ENCODE measurements at regions not wholly inside any gene's neighbourhood (a gene's known extent, or its start where the extent isn't known, plus 50 kb on each side); places are given as distances from the start of the nearest gene placed in this dataset.
"Not testable (repeated sequence)": the region's sequence is repeated elsewhere in the genome, so short reads cannot be mapped to it uniquely, and the experiment has no call there.

GRCh38 chr1:115505148-115505571 lies 136.6 kb upstream of the VANGL1 start:
- no peaks in the 10 kb centered on the region for H3K36me3 Mint-ChIP-seq (ENCODE audit: low read depth)
- H3K4me1 Mint-ChIP-seq, result no peaks in the 10 kb centered on the region
- H3K9me3 Mint-ChIP-seq, result no peaks in the 10 kb centered on the region
- H3K4me3 Mint-ChIP-seq, result no peak overlapping the region
- ChIA-PET POLR2A (no interaction called here), CTCF (interaction anchor here (0.7 kb wide), 1 partner anchor 62 kb away, joined by 3 read pairs; no protein-coding TSS in a partner anchor)
- intact Hi-C loops (cut with micrococcal nuclease), result no loop called here
- peaks cover 6% of the 10 kb centered on the region for H3K27me3 Mint-ChIP-seq
- no peak overlapping the region for H3K27ac Mint-ChIP-seq
- TF ChIP-seq CTCF (IDR thresholded peaks at IDR 0.05), result no peak
- no peak for DNase-seq
- ATAC-seq (ENCODE audit: low read depth), result no peak

- H3K36me3 Mint-ChIP-seq (ENCODE audit: low read depth); H3K9me3 Mint-ChIP-seq; ATAC-seq (ENCODE audit: low read depth); DNase-seq; POLR2A ChIA-PET; intact Hi-C loops (cut with micrococcal nuclease); H3K27ac Mint-ChIP-seq; CTCF ChIA-PET; H3K4me1 Mint-ChIP-seq; H3K27me3 Mint-ChIP-seq; H3K4me3 Mint-ChIP-seq: not testable (repeated sequence)
These were observed 139.6 kb upstream of the VANGL1 start for GRCh38 chr1:115502183-115502582.

- intact Hi-C loops (cut with micrococcal nuclease), result no loop called here
- Mint-ChIP-seq H3K27ac (no peak overlapping the region), H3K4me3 (no peak overlapping the region), H3K4me1 (no peaks in the 10 kb centered on the region), H3K27me3 (no peaks in the 10 kb centered on the region), H3K36me3 (ENCODE audit: low read depth) (no peaks in the 10 kb centered on the region), H3K9me3 (no peaks in the 10 kb centered on the region)
- ATAC-seq (ENCODE audit: low read depth), result no peak
- DNase-seq, result no peak
- CTCF ChIA-PET, result no interaction called here
- POLR2A ChIA-PET, result no interaction called here
- TF ChIP-seq CTCF (IDR thresholded peaks at IDR 0.05), result no peak
These were observed 140.3 kb upstream of the VANGL1 start for GRCh38 chr1:115501476-115501875.

- ChIA-PET CTCF (no interaction called here), POLR2A (no interaction called here)
- Mint-ChIP-seq H3K36me3 (ENCODE audit: low read depth) (no peaks in the 10 kb centered on the region), H3K9me3 (no peaks in the 10 kb centered on the region), H3K27ac (no peak overlapping the region), H3K27me3 (no peaks in the 10 kb centered on the region), H3K4me3 (no peak overlapping the region), H3K4me1 (no peaks in the 10 kb centered on the region)
- DNase-seq (no peak), ATAC-seq (ENCODE audit: low read depth) (no peak)
- TF ChIP-seq CTCF (IDR thresholded peaks at IDR 0.05), result no peak
- intact Hi-C loops (cut with micrococcal nuclease), result no loop called here
These were observed 142.5 kb upstream of the VANGL1 start for GRCh38 chr1:115499253-115499652.

- intact Hi-C loops (cut with micrococcal nuclease), result no loop called here
- CTCF ChIA-PET, result no interaction called here
- no peaks in the 10 kb centered on the region for H3K27me3 Mint-ChIP-seq
- POLR2A ChIA-PET, result no interaction called here
- no peaks in the 10 kb centered on the region for H3K4me1 Mint-ChIP-seq
- DNase-seq (no peak), ATAC-seq (ENCODE audit: low read depth) (no peak)
- no peak overlapping the region for H3K4me3 Mint-ChIP-seq
- TF ChIP-seq CTCF (IDR thresholded peaks at IDR 0.05), result no peak
- H3K27ac Mint-ChIP-seq, result no peak overlapping the region
- H3K9me3 Mint-ChIP-seq, result no peaks in the 10 kb centered on the region
- H3K36me3 Mint-ChIP-seq (ENCODE audit: low read depth), result no peaks in the 10 kb centered on the region
These were observed 144.8 kb upstream of the VANGL1 start for GRCh38 chr1:115496904-115497527.

- intact Hi-C loops (cut with micrococcal nuclease), result no loop called here
- ChIA-PET POLR2A (no interaction called here), CTCF (no interaction called here)
- Mint-ChIP-seq H3K4me1 (no peaks in the 10 kb centered on the region), H3K27ac (no peak overlapping the region), H3K4me3 (no peak overlapping the region), H3K9me3 (no peaks in the 10 kb centered on the region), H3K27me3 (no peaks in the 10 kb centered on the region), H3K36me3 (ENCODE audit: low read depth) (no peaks in the 10 kb centered on the region)
- DNase-seq, result no peak
- TF ChIP-seq CTCF (IDR thresholded peaks at IDR 0.05), result no peak
- no peak for ATAC-seq (ENCODE audit: low read depth)
These were observed 146.1 kb upstream of the VANGL1 start for GRCh38 chr1:115495625-115496024.
